Keratinocyte (primary cell): ENCODE measurements at regions not wholly inside any gene's neighbourhood (a gene's known extent, or its start where the extent isn't known, plus 50 kb on each side); places are given as distances from the start of the nearest gene placed in this dataset.

Experiments used
- EZH2 ChIP-seq: IDR thresholded peaks from one replicate; pipeline ENCODE4 v1.6.1; 2012; ENCODE audit warnings: inconsistent platforms, mild to moderate bottlenecking, low read length, moderate library complexity
- TF ChIP-seq, protein P1 (sequence below), 3 experiments: IDR thresholded peaks in 1 of 3; conservative IDR thresholded peaks in 1 of 3; optimal IDR thresholded peaks in 1 of 3; 2 replicates in 2 of 3; 3 replicates in 1 of 3; pipeline versions ENCODE3 to v1.5.1; 2011; ENCODE audit warnings: low read length in 3 of 3, mild to moderate bottlenecking in 3 of 3, moderate library complexity in 2 of 3, control low read depth in 1 of 3, inconsistent platforms in 1 of 3; ENCODE audit not compliant: insufficient read depth in 2 of 3; ENCODE audit errors: extremely low read depth in 1 of 3

DNA sequence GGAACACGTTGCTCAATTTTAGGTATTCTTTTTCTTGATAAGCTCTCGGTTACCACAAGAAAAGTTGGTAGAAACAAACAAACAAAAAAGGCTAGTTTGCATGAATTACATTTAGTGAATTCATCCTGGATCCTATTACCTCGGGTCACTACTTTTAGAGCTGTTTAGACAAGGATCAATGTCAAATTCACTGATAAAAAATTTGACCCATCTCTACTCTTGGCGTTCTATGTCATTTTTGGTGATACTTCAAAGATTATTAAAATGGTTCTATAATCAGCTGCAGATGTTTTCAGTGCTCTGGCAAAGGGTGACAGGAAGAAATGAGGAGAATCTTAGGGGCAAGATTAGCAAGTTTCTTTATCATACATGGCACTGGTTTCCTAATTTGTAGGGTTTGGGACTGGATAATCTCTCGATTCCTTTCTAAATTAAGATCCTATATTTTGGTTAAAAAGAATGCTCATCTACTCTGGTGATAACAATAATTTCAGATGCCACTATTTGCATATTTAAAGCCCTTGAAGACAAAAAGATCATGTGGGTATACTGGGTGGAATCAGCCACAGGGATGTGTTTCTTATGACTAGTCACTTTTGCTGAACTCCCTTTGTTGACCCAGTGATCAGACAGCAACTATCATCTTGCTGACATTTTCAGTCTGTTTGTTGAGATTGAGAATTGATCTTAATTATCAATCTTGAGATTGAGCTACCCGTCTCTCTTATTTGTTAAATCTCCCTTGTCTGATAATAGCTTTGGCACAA, 442.9 kb downstream of the AASDHPPT start:
- TF ChIP-seq, protein P1, sequence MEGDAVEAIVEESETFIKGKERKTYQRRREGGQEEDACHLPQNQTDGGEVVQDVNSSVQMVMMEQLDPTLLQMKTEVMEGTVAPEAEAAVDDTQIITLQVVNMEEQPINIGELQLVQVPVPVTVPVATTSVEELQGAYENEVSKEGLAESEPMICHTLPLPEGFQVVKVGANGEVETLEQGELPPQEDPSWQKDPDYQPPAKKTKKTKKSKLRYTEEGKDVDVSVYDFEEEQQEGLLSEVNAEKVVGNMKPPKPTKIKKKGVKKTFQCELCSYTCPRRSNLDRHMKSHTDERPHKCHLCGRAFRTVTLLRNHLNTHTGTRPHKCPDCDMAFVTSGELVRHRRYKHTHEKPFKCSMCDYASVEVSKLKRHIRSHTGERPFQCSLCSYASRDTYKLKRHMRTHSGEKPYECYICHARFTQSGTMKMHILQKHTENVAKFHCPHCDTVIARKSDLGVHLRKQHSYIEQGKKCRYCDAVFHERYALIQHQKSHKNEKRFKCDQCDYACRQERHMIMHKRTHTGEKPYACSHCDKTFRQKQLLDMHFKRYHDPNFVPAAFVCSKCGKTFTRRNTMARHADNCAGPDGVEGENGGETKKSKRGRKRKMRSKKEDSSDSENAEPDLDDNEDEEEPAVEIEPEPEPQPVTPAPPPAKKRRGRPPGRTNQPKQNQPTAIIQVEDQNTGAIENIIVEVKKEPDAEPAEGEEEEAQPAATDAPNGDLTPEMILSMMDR (optimal IDR thresholded peaks at IDR 0.05 in 1 of 3, IDR thresholded peaks at IDR 0.05 in 1 of 3, conservative IDR thresholded peaks at IDR 0.05 in 1 of 3; ENCODE audit: extremely low read depth in 1 of 3, insufficient read depth in 2 of 3, low read length in 3 of 3), result no peak
- no peak for TF ChIP-seq EZH2
